GM12891 (cell line): ENCODE measurements at regions not wholly inside any gene's neighbourhood (a gene's known extent, or its start where the extent isn't known, plus 50 kb on each side); places are given as distances from the start of the nearest gene placed in this dataset.

Experiments
- POLR2A ChIP-seq: IDR thresholded peaks from 2 replicates; pipeline ENCODE4 v1.6.1; 2011; ENCODE audit warnings: low read depth, low read length, control low read depth
- POLR2AphosphoS5 ChIP-seq: IDR thresholded peaks from 2 replicates; pipeline ENCODE4 v1.6.1; 2011; ENCODE audit warnings: low read depth, low read length, control low read depth
- SPI1 ChIP-seq: IDR thresholded peaks from 2 replicates; pipeline ENCODE4 v1.6.1; 2011; ENCODE audit warnings: low read depth, low read length, control low read depth

DNA sequence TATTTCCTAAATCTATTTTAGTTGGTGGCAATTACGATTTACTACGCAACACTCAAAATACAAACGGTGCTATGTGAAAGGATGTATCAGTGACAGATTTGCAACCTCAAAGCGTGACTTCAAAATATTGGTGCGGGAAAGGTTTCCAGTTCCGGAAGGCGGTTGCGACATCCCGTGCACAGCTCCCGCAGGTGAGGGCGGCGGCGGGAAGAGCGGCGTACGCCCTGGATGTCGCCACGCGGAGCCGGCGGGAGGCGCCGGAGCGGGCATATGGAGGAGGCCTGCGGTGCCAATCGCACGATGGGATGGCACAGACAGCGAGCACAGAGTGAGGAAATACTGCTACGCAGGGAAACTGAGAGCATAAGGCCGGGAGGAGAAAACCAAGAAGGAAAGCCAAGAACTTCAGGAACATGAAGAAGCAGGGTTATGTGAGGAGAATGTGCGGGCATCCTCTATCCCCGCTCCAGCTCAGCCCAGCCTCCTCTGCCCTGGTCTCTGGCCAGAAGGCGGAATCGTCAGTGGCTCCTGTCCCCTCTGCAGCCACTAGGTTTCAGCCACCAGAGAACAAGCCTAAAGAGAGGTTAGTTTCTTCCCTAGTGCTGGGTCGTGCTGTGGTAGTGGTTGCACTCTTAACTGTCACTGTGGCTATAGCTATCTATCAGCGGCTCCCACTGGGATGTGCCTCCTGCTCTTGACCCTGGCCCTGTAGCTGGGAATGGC lies 378.1 kb upstream of the TLE4 start:
- TF ChIP-seq POLR2A (no peak), SPI1 (no peak), POLR2AphosphoS5 (no peak)
